ENCODE measurements at regions not wholly inside any gene's neighbourhood (a gene's known extent, or its start where the extent isn't known, plus 50 kb on each side); places are given as distances from the start of the nearest gene placed in this dataset.

DNA sequence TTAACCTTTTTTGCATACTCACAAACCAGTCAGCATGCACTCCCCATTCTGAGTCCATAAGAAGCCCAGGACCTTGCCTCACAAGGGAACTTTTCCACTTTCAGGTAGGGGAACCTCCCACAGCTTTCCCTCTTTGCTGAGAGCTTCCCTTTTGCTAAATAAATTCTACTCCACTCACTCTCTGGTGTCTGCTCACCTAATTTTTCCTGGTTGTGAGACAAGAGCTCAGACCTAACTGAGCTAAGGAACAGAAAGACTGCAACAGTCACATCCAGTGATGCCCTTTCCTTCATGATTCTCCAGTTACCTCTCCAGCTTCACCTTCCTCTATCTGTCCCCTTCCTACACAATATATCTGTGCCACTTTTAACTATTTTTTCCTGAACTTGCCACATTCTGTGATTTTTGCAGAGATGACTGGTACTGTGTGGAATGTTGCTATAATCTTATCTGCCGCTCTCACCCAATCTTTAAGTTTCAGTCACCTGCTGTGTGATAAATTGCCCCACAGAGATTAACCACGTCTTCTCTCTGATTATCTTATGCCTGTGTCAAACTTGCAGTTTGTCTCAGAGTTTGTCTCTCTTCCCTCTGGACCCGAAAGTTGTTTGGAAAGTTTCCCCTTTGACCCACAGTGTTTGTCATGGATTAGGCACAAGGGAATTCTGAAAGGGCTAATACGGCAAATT, 737.1 kb upstream of the FLRT2 start:
- Histone ChIP-seq H3K36me3 (no peaks in the 10 kb centered on the region), H3K9ac (ENCODE audit: low read depth in 2 of 2, low read length in 2 of 2) (no peak overlapping the region), H3K4me1 (no peaks in the 10 kb centered on the region), H3K27me3 (no peaks in the 10 kb centered on the region), H3K4me3 (no peak overlapping the region), H3K27ac (no peak overlapping the region), H3K9me3 (no peaks in the 10 kb centered on the region)
- intact Hi-C loops (cut with DNase I): no loop called here
- TF ChIP-seq, protein P1, sequence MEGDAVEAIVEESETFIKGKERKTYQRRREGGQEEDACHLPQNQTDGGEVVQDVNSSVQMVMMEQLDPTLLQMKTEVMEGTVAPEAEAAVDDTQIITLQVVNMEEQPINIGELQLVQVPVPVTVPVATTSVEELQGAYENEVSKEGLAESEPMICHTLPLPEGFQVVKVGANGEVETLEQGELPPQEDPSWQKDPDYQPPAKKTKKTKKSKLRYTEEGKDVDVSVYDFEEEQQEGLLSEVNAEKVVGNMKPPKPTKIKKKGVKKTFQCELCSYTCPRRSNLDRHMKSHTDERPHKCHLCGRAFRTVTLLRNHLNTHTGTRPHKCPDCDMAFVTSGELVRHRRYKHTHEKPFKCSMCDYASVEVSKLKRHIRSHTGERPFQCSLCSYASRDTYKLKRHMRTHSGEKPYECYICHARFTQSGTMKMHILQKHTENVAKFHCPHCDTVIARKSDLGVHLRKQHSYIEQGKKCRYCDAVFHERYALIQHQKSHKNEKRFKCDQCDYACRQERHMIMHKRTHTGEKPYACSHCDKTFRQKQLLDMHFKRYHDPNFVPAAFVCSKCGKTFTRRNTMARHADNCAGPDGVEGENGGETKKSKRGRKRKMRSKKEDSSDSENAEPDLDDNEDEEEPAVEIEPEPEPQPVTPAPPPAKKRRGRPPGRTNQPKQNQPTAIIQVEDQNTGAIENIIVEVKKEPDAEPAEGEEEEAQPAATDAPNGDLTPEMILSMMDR (IDR thresholded peaks at IDR 0.05): no peak
- DNase-seq: no peak

DNA sequence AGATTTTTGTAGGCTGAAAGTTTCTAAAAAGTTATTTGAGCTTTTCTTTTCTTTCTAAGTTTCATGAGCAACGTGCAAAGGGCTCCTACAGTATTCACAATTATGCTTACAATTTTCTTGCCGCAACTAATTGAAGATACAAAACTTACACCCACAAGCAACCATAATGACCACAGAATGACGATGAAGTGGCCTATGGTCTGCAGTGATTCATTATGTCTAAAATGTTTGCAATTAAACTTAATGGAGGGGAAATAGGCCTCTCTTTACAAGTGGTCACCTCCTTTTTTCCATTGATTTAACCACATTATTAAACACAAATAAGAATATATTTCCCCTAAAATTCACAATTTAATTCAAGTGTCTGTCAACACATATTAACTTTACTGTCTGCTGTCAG, 732.6 kb upstream of the FLRT2 start:
- no peak overlapping the region for H3K4me3 ChIP-seq
- H3K4me1 ChIP-seq: no peaks in the 10 kb centered on the region
- no peaks in the 10 kb centered on the region for H3K27me3 ChIP-seq
- H3K9me3 ChIP-seq: no peaks in the 10 kb centered on the region
- no peak overlapping the region for H3K27ac ChIP-seq
- H3K9ac ChIP-seq (ENCODE audit: low read depth in 2 of 2, low read length in 2 of 2): no peak overlapping the region
- TF ChIP-seq, protein P1 (IDR thresholded peaks at IDR 0.05): no peak
- intact Hi-C loops (cut with DNase I): no loop called here
- no peak for DNase-seq
- H3K36me3 ChIP-seq: no peaks in the 10 kb centered on the region

DNA sequence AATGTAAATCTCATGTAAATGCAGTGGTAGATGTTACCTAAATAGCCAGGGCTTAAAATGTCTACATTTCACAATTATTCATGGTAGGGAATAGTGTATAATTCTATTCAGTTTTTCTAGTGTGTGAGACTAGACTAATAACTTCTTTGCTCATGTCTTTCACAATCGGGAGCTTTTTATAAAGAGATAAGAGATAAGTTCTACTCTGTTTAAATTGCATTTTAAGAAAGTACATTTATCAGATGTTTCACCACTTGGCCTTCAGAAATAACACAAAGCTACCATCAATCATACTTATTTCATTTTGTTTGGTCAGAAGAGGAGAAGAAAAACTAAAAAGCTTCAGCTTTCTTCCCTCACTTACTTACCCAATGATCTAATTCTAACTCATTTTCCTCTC, 725.5 kb upstream of the FLRT2 start:
- H3K27me3 ChIP-seq: no peaks in the 10 kb centered on the region
- no peak overlapping the region for H3K4me3 ChIP-seq
- H3K36me3 ChIP-seq: no peaks in the 10 kb centered on the region
- H3K9me3 ChIP-seq: no peaks in the 10 kb centered on the region
- H3K4me1 ChIP-seq: no peaks in the 10 kb centered on the region
- TF ChIP-seq, protein P1 (IDR thresholded peaks at IDR 0.05): no peak
- no peak overlapping the region for H3K27ac ChIP-seq
- DNase-seq: no peak
- H3K9ac ChIP-seq (ENCODE audit: low read depth in 2 of 2, low read length in 2 of 2): no peak overlapping the region
- intact Hi-C loops (cut with DNase I): no loop called here

DNA sequence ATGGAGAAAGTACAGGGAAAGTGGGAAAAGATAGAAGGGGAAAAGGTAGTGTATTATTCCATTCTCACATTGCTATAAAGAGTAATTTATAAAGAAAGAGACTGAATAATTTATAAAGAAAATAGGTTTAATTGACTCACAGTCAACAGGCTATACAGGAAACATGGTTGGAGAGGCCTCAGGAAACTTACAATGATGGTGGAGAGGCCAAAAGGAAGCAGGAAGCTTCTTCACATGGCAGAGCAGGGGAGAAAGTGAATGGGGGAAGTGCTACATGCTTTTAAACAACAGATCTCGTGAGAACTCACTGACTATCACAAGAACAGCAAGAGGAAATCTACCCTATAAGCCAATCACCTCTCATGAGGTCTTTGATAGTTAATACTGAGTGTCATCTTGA, 725.0 kb upstream of the FLRT2 start:
- no peak for DNase-seq
- Histone ChIP-seq H3K4me1 (no peaks in the 10 kb centered on the region), H3K9ac (ENCODE audit: low read depth in 2 of 2, low read length in 2 of 2) (no peak overlapping the region), H3K36me3 (no peaks in the 10 kb centered on the region), H3K27me3 (no peaks in the 10 kb centered on the region), H3K27ac (no peak overlapping the region), H3K4me3 (no peak overlapping the region), H3K9me3 (no peaks in the 10 kb centered on the region)
- intact Hi-C loops (cut with DNase I): no loop called here
- TF ChIP-seq, protein P1 (IDR thresholded peaks at IDR 0.05): no peak

DNA sequence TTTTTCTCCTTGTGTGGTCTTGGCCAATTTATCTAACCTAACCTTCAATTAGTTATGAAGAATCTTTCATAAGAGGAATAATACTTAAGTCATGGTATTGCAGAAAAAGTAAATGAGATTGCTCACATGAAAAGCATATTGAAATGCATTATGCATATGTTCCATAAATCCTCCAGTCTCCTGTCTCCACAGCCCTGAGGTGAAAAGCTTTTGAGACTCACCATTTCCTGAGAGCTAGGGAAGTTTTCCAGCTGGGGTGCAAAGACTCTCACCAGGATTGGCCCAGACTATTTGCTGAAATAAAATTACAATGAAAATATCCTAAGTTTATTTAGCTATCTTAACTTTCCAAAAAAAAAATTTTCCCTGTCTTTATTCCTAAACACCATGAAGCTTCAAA, 723.8 kb upstream of the FLRT2 start:
- Histone ChIP-seq H3K4me1 (no peaks in the 10 kb centered on the region), H3K27me3 (no peaks in the 10 kb centered on the region), H3K9ac (ENCODE audit: low read depth in 2 of 2, low read length in 2 of 2) (no peak overlapping the region), H3K27ac (no peak overlapping the region), H3K4me3 (no peak overlapping the region), H3K36me3 (no peaks in the 10 kb centered on the region), H3K9me3 (no peaks in the 10 kb centered on the region)
- TF ChIP-seq, protein P1 (IDR thresholded peaks at IDR 0.05): no peak
- intact Hi-C loops (cut with DNase I): no loop called here
- no peak for DNase-seq
